NB4 (cell line): ENCODE measurements at regions not wholly inside any gene's neighbourhood (a gene's known extent, or its start where the extent isn't known, plus 50 kb on each side); places are given as distances from the start of the nearest gene placed in this dataset.

ENCODE experiments used
- DNase-seq: peaks from one replicate; pipeline ENCODE4 v3.0.0; 2010; ENCODE audit warnings: low read depth
- H3K4me3 ChIP-seq: one replicate; pipeline ENCODE4 v1.5.1; 2011; ENCODE audit warnings: mild to moderate bottlenecking, low read depth, low read length, moderate library complexity
- MYC ChIP-seq: IDR thresholded peaks from 2 replicates; pipeline ENCODE4 v1.6.1; 2011; ENCODE audit warnings: low read depth, low read length
- POLR2A ChIP-seq: IDR thresholded peaks from 2 replicates; pipeline ENCODE4 v1.6.1; 2011; ENCODE audit warnings: mild to moderate bottlenecking; ENCODE audit not compliant: insufficient read length; ENCODE audit errors: extremely low read depth
- TF ChIP-seq, protein P1 (sequence below): IDR thresholded peaks from one replicate; pipeline ENCODE4 v1.5.1; 2012; ENCODE audit warnings: low read depth, low read length
- TF ChIP-seq, protein P2 (sequence below): IDR thresholded peaks from 2 replicates; pipeline ENCODE4 v1.6.1; 2011; ENCODE audit warnings: low read depth, low read length

DNA sequence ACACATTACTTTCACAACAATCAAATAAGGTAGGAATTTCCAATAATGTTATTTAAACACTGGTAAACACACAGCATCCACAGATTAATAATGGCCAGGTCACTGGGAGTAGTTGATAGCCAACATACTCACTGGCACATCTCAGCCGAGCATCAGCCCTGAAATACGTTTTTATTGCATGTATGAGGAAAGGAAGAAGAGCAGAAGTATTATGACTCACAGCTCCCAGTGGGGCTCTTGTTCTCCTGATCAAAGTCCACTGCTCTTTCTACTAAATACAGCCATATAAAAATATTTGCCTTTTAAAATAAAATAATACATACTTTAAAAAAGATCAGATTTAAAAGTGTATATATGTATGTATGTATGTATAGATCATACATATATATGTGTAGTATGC lies 999.6 kb downstream of the SUCLG1 start:
- DNase-seq: peak; percentile 2
- H3K4me3 ChIP-seq: no peak overlapping the region
- TF ChIP-seq, protein P1, sequence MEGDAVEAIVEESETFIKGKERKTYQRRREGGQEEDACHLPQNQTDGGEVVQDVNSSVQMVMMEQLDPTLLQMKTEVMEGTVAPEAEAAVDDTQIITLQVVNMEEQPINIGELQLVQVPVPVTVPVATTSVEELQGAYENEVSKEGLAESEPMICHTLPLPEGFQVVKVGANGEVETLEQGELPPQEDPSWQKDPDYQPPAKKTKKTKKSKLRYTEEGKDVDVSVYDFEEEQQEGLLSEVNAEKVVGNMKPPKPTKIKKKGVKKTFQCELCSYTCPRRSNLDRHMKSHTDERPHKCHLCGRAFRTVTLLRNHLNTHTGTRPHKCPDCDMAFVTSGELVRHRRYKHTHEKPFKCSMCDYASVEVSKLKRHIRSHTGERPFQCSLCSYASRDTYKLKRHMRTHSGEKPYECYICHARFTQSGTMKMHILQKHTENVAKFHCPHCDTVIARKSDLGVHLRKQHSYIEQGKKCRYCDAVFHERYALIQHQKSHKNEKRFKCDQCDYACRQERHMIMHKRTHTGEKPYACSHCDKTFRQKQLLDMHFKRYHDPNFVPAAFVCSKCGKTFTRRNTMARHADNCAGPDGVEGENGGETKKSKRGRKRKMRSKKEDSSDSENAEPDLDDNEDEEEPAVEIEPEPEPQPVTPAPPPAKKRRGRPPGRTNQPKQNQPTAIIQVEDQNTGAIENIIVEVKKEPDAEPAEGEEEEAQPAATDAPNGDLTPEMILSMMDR: no peak
- TF ChIP-seq POLR2A (no peak), MYC (no peak)
- TF ChIP-seq, protein P2, sequence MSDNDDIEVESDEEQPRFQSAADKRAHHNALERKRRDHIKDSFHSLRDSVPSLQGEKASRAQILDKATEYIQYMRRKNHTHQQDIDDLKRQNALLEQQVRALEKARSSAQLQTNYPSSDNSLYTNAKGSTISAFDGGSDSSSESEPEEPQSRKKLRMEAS: no peak

DNA sequence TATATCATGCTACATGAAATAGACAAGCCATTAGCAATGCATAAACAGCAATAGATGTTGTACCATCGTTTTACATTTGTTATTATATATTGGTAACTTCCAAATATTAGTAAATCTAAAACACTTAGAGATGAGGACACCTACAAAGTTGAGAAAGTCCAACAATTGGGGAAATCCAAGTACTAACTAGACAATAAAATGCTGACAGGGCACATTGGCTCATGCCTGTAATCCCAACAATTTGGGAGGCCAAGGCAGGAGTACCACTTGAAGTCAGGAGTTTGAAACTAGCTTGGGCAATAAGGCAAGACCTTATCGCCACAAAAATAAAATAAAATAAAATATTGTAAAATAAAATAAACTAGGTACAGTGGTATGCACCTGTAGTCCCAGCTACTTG lies 1023.1 kb downstream of the SUCLG1 start:
- TF ChIP-seq, protein P1: no peak
- TF ChIP-seq, protein P2: no peak
- no peak for TF ChIP-seq POLR2A
- no peak for TF ChIP-seq MYC
- DNase-seq: no peak
- no peak overlapping the region for H3K4me3 ChIP-seq

DNA sequence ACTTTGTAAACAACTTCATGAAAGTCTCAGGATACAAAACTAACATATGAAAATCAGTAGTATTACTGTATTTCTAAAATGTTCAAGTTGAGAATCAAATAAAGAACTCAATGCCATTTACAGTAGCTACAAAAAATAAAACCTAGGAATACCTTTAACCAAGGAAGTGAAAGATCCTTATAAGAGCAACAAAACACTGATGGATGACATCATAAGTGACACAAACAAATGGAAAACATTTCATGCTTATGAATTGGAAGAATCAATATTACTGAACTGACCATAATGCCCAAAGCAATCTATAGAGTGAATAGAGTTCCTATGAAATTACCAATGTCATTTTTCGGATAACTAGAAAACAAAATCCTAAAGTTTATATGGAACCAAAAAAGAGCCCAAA lies 1038.1 kb downstream of the SUCLG1 start:
- no peak overlapping the region for H3K4me3 ChIP-seq
- no peak for DNase-seq
- TF ChIP-seq MYC (no peak), POLR2A (no peak)
- TF ChIP-seq, protein P2: no peak
- TF ChIP-seq, protein P1: no peak

DNA sequence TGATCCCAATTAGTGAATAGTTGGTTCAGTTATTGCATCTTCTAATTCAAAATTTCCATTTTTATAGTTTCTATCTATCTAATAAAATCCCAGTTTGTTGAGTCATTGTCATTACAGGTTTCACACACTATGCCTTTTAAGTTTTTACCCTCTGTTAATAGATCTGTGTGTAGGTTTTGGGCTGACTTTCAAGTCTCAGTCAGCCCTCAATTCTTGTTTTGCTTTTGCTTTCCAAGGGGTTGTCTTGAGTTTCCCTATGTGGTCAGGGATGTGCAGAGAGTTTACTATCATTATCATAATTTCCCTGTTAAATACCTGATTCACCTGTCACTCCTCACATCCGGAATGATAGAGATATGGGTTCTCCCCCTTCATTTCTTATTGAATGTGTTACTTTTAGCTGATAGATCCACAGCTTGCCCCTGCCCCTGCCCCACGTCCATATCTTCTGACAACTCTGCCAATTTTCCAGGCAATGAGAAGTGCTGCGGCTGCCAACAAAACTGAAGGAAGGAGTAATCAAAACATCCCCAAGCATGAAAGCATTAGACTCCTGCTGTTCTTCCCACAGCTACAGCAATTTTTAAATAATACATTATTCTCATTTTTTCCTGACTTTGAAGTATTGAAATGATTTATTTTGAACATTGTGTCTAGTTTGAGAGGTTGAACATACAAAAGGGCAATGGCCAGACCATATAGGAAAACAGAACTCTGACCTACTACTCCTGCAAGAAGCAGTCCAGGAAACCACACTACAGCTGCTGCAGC lies 1064.8 kb downstream of the SUCLG1 start:
- TF ChIP-seq POLR2A (no peak), MYC (no peak)
- TF ChIP-seq, protein P2: no peak
- TF ChIP-seq, protein P1: no peak
- no peak overlapping the region for H3K4me3 ChIP-seq
- no peak for DNase-seq

DNA sequence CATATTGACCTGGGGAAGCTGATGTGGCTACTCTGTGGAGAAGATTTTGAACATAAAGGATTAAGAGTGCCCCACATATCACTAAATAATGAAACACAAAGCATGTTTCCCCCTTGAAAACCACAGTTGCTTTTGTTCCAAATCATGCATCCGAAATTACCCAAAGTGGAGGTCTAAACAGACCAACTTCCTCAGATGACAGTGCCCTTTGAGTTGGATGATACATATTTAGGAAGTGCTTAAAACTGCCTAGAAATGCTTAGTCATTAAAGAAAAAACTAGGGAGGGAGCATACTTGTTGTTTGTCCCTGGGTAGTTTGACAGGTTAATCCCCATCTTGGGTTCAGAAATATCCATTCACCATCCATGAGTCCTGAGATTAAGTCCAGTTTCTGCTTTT lies 1070.3 kb downstream of the SUCLG1 start:
- H3K4me3 ChIP-seq: no peak overlapping the region
- TF ChIP-seq, protein P2: no peak
- TF ChIP-seq MYC (no peak), POLR2A (no peak)
- TF ChIP-seq, protein P1: no peak
- DNase-seq: peak; percentile 6
